ENCODE measurements at regions not wholly inside any gene's neighbourhood (a gene's known extent, or its start where the extent isn't known, plus 50 kb on each side); places are given as distances from the start of the nearest gene placed in this dataset.
"Not testable (repeated sequence)": the region's sequence is repeated elsewhere in the genome, so short reads cannot be mapped to it uniquely, and the experiment has no call there.

DNA sequence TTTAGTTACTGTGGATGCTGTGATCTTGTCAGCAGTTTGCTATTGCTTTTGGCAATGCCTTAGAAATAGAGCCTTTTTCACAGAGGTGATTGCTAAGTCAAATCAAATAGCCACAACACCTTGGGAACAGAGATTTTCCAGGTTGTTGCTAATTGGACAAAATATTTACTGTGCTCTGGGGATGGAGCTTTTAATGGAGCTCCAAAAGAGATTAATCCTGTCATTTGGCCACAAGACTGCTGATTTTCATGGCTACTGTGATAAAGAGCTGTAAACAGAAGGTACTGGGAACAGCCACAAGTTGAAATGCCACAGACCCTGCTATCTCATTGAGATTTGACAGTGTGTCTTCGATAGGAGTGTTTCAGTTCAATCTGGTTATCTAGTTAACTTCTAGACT, 1715.2 kb upstream of the ADGRL3 start:
- no peak overlapping the region for H2AFZ ChIP-seq (ENCODE audit: low read length)
- DNase-seq: no peak
- H3K27me3 ChIP-seq (ENCODE audit: low read length): no peaks in the 10 kb centered on the region
- H3K4me2 ChIP-seq (ENCODE audit: low read depth, low read length, poor library complexity, severe bottlenecking): no peak overlapping the region
- peaks cover 17% of the 10 kb centered on the region; the same call in 1 of the 2 replicates for H3K9me3 ChIP-seq (ENCODE audit: low read length)
- H3K27ac ChIP-seq (ENCODE audit: low read length): no peak overlapping the region
- no peak overlapping the region for H3K9ac ChIP-seq (ENCODE audit: low read length)
- no peaks in the 10 kb centered on the region for H3K4me1 ChIP-seq (ENCODE audit: low read length)
- no peaks in the 10 kb centered on the region for H3K36me3 ChIP-seq (ENCODE audit: insufficient read depth, low read length)
- H3K9me2 ChIP-seq (replicated peaks; ENCODE audit: insufficient read depth, low read length): no peaks in the 10 kb centered on the region
- H3K4me3 ChIP-seq (ENCODE audit: low read length): no peak overlapping the region
- no peaks in the 10 kb centered on the region for H4K20me1 ChIP-seq (ENCODE audit: insufficient read depth, low read depth, low read length)
- H3K79me2 ChIP-seq (ENCODE audit: low read length): no peaks in the 10 kb centered on the region

DNA sequence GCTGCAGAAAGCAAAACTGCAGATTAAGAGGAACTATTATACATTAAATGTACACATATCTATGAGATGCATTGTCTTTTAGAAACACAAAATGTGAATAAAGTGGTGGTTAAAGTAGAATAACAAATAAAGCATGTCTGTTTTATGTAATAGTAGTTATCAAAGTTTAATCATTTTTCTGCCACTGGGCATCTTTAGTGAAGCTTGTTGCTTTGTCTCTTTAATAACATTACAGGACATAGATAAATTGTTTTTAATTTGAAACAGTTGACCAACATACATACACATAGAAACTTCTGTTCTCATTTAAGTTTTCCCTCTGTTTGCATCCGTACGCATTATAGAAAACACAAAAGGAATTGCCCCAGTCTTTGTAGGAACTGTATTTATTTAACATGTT, 1700.0 kb upstream of the ADGRL3 start:
- no peak overlapping the region for H3K4me3 ChIP-seq (ENCODE audit: low read length)
- H3K27me3 ChIP-seq (ENCODE audit: low read length): no peaks in the 10 kb centered on the region
- peaks cover 30% of the 10 kb centered on the region for H3K9me3 ChIP-seq (ENCODE audit: low read length)
- H3K36me3 ChIP-seq (ENCODE audit: insufficient read depth, low read length): no peaks in the 10 kb centered on the region
- no peak overlapping the region for H3K9ac ChIP-seq (ENCODE audit: low read length)
- H4K20me1 ChIP-seq (ENCODE audit: insufficient read depth, low read depth, low read length): no peaks in the 10 kb centered on the region
- no peak overlapping the region for H2AFZ ChIP-seq (ENCODE audit: low read length)
- no peak for DNase-seq
- H3K79me2 ChIP-seq (ENCODE audit: low read length): no peaks in the 10 kb centered on the region
- no peak overlapping the region for H3K4me2 ChIP-seq (ENCODE audit: low read depth, low read length, poor library complexity, severe bottlenecking)
- H3K9me2 ChIP-seq (replicated peaks; ENCODE audit: insufficient read depth, low read length): no peaks in the 10 kb centered on the region
- H3K27ac ChIP-seq (ENCODE audit: low read length): no peak overlapping the region
- H3K4me1 ChIP-seq (ENCODE audit: low read length): no peaks in the 10 kb centered on the region

DNA sequence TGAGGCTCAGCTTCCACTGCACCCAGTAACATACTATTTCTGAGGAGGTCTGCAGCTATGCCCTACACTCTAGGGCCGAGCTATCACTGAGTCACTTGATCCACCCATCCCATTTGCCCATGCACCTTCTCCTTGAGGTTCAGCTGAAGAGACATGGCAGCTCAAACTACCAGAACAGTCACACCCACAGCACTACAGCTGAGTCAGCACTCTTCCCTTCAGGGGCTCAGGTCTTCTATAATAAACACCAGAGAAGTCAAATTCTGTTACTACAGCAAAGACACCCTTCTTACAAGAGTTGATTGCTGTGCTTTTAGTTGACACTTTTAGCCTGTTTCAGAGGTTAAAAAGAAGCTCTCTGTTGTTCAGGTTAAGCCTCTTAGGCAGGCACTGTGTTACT, 1696.4 kb upstream of the ADGRL3 start:
- Histone ChIP-seq H3K9ac (ENCODE audit: low read length) (no peak overlapping the region), H3K9me3 (ENCODE audit: low read length) (peaks cover 40% of the 10 kb centered on the region), H3K36me3 (ENCODE audit: insufficient read depth, low read length) (no peaks in the 10 kb centered on the region), H3K27me3 (ENCODE audit: low read length) (no peaks in the 10 kb centered on the region), H2AFZ (ENCODE audit: low read length) (no peak overlapping the region), H4K20me1 (ENCODE audit: insufficient read depth, low read depth, low read length) (no peaks in the 10 kb centered on the region), H3K4me3 (ENCODE audit: low read length) (no peak overlapping the region), H3K27ac (ENCODE audit: low read length) (no peak overlapping the region), H3K9me2 (replicated peaks; ENCODE audit: insufficient read depth, low read length) (no peaks in the 10 kb centered on the region), H3K4me1 (ENCODE audit: low read length) (no peaks in the 10 kb centered on the region), H3K79me2 (ENCODE audit: low read length) (no peaks in the 10 kb centered on the region), H3K4me2 (ENCODE audit: low read depth, low read length, poor library complexity, severe bottlenecking) (no peak overlapping the region)
- no peak for DNase-seq

DNA sequence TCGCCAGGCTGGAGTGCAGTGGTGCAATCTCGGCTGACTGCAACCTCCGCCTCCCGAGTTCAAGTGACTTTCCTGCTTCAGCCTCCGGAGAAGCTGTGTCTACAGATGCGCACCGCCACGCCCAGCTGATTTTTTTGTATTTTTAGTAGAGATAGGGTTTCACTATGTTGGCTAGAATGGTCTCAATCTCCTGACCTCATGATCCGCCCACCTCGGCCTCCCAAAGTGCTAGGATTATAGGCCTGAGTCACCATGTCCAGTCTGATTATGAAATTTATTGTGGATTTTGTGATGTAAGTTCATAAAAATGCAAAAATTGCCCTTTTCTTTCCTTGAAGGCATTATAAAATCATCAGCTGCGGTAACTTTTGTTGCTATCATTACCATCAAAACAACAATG, 1688.3 kb upstream of the ADGRL3 start:
- not testable (repeated sequence) for H3K9me2 ChIP-seq (replicated peaks; ENCODE audit: insufficient read depth, low read length); H3K4me2 ChIP-seq (ENCODE audit: low read depth, low read length, poor library complexity, severe bottlenecking); H3K79me2 ChIP-seq (ENCODE audit: low read length); H3K36me3 ChIP-seq (ENCODE audit: insufficient read depth, low read length); H3K4me3 ChIP-seq (ENCODE audit: low read length); DNase-seq; H3K4me1 ChIP-seq (ENCODE audit: low read length); H3K27ac ChIP-seq (ENCODE audit: low read length); H3K27me3 ChIP-seq (ENCODE audit: low read length); H2AFZ ChIP-seq (ENCODE audit: low read length); H3K9ac ChIP-seq (ENCODE audit: low read length); H4K20me1 ChIP-seq (ENCODE audit: insufficient read depth, low read depth, low read length)
- H3K9me3 ChIP-seq (ENCODE audit: low read length): peaks cover 19% of the 10 kb centered on the region

DNA sequence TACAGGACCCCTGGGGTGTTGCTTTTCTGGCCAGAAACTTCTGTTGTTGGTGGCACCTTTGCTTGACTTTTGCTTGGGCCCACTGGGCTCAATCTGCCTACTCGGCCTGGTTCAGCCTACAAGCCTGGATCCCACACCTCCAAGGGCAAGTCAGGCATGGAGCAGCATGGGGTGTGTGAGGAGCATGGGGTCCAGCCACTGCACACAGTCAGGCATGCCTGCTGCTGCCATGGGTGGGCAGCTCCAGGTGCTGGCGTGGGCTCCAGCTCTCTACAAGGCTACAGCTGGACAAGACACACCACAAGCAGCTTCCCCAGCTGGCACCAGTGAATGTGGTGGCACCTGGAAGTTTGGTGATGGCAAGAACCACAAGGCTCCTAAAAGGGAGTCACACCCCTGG, 1683.1 kb upstream of the ADGRL3 start:
- H3K9ac ChIP-seq (ENCODE audit: low read length): no peak overlapping the region
- H3K27ac ChIP-seq (ENCODE audit: low read length): no peak overlapping the region

DNA sequence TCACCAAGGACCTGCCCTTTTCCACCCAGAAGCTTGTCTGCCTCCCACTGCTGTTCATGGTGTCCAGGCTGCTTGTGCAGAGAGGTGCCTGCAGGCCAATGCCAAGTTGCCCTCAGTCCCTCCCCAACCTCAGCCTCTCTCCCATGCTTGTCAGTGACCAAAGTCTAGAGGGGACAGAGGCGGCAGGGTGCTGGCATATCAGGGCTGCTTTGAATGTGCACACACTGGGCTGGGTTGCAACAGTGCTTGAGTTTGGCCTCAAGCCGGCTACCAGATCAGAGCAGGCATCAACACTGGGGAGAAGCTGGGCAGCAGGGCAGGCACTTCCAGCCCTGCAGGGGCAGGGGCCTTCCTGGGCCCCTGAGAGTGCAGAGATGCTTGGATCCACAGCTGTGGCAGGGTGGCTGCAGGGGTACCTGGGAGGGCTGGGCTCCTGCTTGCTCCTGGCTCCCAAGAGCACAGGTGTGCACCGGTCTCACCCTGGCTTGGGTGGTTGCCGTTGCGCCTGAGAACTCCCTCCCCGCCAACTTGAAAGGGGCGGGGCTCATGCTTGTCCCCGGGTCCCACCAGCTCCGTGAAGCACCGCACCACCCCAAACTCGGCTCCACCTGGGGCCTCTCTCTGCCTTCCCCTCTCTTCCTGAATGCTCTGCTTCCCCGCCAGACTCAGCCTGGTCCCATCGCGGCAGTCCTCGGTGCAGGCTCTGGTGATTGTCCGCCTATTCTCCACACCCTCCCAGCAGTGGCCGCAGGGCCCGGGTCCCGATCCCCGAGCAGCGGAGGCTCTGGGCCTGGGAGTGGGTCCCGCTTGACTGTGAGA, 1681.9 kb upstream of the ADGRL3 start:
- H3K27ac ChIP-seq (ENCODE audit: low read length): no peak overlapping the region
- no peak overlapping the region for H3K9ac ChIP-seq (ENCODE audit: low read length)
- no peak overlapping the region for H3K4me3 ChIP-seq (ENCODE audit: low read length)
- no peaks in the 10 kb centered on the region for H3K9me2 ChIP-seq (replicated peaks; ENCODE audit: insufficient read depth, low read length)
- no peak overlapping the region for H3K4me2 ChIP-seq (ENCODE audit: low read depth, low read length, poor library complexity, severe bottlenecking)
- H3K36me3 ChIP-seq (ENCODE audit: insufficient read depth, low read length): no peaks in the 10 kb centered on the region
- H3K9me3 ChIP-seq (ENCODE audit: low read length): peaks cover 30% of the 10 kb centered on the region
- H3K4me1 ChIP-seq (ENCODE audit: low read length): no peaks in the 10 kb centered on the region
- no peaks in the 10 kb centered on the region for H3K79me2 ChIP-seq (ENCODE audit: low read length)
- no peaks in the 10 kb centered on the region for H4K20me1 ChIP-seq (ENCODE audit: insufficient read depth, low read depth, low read length)
- DNase-seq: no peak
- no peaks in the 10 kb centered on the region for H3K27me3 ChIP-seq (ENCODE audit: low read length)
- no peak overlapping the region for H2AFZ ChIP-seq (ENCODE audit: low read length)

More for the DNA sequence above, 1683.1 kb upstream of the ADGRL3 start:
- Histone ChIP-seq H2AFZ (ENCODE audit: low read length) (no peak overlapping the region), H3K27me3 (ENCODE audit: low read length) (no peaks in the 10 kb centered on the region), H3K36me3 (ENCODE audit: insufficient read depth, low read length) (no peaks in the 10 kb centered on the region), H3K9me3 (ENCODE audit: low read length) (peaks cover 28% of the 10 kb centered on the region), H3K79me2 (ENCODE audit: low read length) (no peaks in the 10 kb centered on the region), H4K20me1 (ENCODE audit: insufficient read depth, low read depth, low read length) (no peaks in the 10 kb centered on the region), H3K4me2 (ENCODE audit: low read depth, low read length, poor library complexity, severe bottlenecking) (no peak overlapping the region), H3K4me1 (ENCODE audit: low read length) (no peaks in the 10 kb centered on the region), H3K9me2 (replicated peaks; ENCODE audit: insufficient read depth, low read length) (no peaks in the 10 kb centered on the region), H3K4me3 (ENCODE audit: low read length) (no peak overlapping the region)
- DNase-seq: no peak

DNA sequence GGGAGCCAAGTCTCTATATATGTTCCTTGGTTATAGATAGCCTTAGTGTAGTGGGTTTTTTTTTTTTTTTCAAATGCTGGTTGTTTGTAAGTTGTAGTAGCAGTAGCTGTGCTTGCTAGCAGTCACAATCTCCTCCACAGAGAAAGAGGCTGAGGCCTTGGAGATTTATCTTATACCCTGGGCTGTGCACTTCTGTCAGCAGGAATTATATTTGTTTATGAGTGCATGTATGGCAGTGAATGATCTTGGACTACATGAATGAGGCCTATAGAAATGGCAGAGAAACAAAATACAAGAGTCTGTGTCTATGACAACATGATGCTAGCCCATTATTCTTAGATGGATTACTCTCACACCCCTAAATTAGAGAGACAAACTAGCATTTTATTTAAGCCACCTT, 1674.2 kb upstream of the ADGRL3 start:
- Histone ChIP-seq H3K9me3 (ENCODE audit: low read length) (peaks cover 29% of the 10 kb centered on the region; the same call in 1 of the 2 replicates), H4K20me1 (ENCODE audit: insufficient read depth, low read depth, low read length) (no peaks in the 10 kb centered on the region), H2AFZ (ENCODE audit: low read length) (no peak overlapping the region), H3K36me3 (ENCODE audit: insufficient read depth, low read length) (no peaks in the 10 kb centered on the region), H3K27ac (ENCODE audit: low read length) (no peak overlapping the region), H3K4me1 (ENCODE audit: low read length) (no peaks in the 10 kb centered on the region), H3K79me2 (ENCODE audit: low read length) (no peaks in the 10 kb centered on the region), H3K27me3 (ENCODE audit: low read length) (no peaks in the 10 kb centered on the region), H3K4me3 (ENCODE audit: low read length) (no peak overlapping the region), H3K9me2 (replicated peaks; ENCODE audit: insufficient read depth, low read length) (no peaks in the 10 kb centered on the region), H3K9ac (ENCODE audit: low read length) (no peak overlapping the region), H3K4me2 (ENCODE audit: low read depth, low read length, poor library complexity, severe bottlenecking) (no peak overlapping the region)
- no peak for DNase-seq

DNA sequence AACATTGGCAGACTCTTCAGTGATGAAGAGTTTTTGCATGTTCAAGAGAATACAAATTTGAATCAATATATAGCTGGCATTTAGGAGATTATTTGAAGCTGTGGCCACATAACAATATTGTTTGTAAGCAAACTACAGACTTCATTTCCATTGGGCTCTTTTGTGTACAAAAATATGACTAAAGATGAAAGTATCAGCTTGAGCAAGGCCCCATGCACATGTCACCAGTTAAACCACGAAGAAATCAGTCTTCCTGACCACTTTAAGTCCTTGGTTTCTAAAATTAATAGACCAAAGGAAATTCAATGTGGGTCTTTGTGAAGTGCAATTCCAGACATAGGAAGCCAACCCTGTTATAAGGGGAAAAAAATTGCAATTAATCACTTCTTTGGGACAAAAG, 1664.6 kb upstream of the ADGRL3 start:
- H3K9ac ChIP-seq (ENCODE audit: low read length): no peak overlapping the region
- H4K20me1 ChIP-seq (ENCODE audit: insufficient read depth, low read depth, low read length): no peaks in the 10 kb centered on the region
- no peak overlapping the region for H3K4me2 ChIP-seq (ENCODE audit: low read depth, low read length, poor library complexity, severe bottlenecking)
- no peaks in the 10 kb centered on the region for H3K79me2 ChIP-seq (ENCODE audit: low read length)
- H3K27ac ChIP-seq (ENCODE audit: low read length): no peak overlapping the region
- no peak overlapping the region for H2AFZ ChIP-seq (ENCODE audit: low read length)
- H3K9me2 ChIP-seq (replicated peaks; ENCODE audit: insufficient read depth, low read length): no peaks in the 10 kb centered on the region
- no peaks in the 10 kb centered on the region for H3K36me3 ChIP-seq (ENCODE audit: insufficient read depth, low read length)
- no peaks in the 10 kb centered on the region for H3K4me1 ChIP-seq (ENCODE audit: low read length)
- peaks cover 37% of the 10 kb centered on the region for H3K9me3 ChIP-seq (ENCODE audit: low read length)
- no peak for DNase-seq
- H3K27me3 ChIP-seq (ENCODE audit: low read length): no peaks in the 10 kb centered on the region
- H3K4me3 ChIP-seq (ENCODE audit: low read length): no peak overlapping the region

Measured in Karpas-422 (cell line).